ENCODE measurements at regions not wholly inside any gene's neighbourhood (a gene's known extent, or its start where the extent isn't known, plus 50 kb on each side); places are given as distances from the start of the nearest gene placed in this dataset.

DNA sequence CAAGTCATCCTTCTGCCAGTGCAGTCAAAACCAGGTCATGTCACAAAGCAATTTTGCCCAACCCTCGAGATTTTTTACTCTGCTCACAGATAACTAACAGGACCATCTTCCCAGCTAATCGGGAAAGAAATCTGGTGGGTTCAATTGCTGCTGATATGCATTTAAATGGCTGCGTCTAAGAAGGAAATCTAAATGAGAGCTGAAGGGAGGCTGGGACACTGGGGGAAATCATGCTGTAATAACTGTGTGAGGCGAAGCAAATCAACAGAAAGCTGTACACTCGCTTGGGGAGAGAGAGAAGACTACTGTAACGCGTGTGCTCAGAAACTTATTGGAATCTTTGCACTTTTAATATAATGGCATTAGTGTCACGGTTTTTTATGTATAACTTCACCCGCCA lies 535.0 kb downstream of the CDK5RAP2 start:
- TF ChIP-seq, protein P1, sequence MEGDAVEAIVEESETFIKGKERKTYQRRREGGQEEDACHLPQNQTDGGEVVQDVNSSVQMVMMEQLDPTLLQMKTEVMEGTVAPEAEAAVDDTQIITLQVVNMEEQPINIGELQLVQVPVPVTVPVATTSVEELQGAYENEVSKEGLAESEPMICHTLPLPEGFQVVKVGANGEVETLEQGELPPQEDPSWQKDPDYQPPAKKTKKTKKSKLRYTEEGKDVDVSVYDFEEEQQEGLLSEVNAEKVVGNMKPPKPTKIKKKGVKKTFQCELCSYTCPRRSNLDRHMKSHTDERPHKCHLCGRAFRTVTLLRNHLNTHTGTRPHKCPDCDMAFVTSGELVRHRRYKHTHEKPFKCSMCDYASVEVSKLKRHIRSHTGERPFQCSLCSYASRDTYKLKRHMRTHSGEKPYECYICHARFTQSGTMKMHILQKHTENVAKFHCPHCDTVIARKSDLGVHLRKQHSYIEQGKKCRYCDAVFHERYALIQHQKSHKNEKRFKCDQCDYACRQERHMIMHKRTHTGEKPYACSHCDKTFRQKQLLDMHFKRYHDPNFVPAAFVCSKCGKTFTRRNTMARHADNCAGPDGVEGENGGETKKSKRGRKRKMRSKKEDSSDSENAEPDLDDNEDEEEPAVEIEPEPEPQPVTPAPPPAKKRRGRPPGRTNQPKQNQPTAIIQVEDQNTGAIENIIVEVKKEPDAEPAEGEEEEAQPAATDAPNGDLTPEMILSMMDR (IDR thresholded peaks at IDR 0.05) = no peak
- TF ChIP-seq POLR2A (IDR thresholded peaks at IDR 0.05) = no peak
